ENCODE measurements at regions not wholly inside any gene's neighbourhood (a gene's known extent, or its start where the extent isn't known, plus 50 kb on each side); places are given as distances from the start of the nearest gene placed in this dataset.

- Histone ChIP-seq H3K79me2 (ENCODE audit: control insufficient read depth in 1 of 2, insufficient read depth in 2 of 2, low read length in 2 of 2) (no peaks in the 10 kb centered on the region), H3K4me3 (ENCODE audit: extremely low read depth in 1 of 4, insufficient read depth in 2 of 4, low read depth in 3 of 4, low read length in 4 of 4) (no peak overlapping the region), H2AK5ac (ENCODE audit: low read depth, low read length) (no peak overlapping the region), H2BK12ac (ENCODE audit: low read depth, low read length) (no peak overlapping the region), H2BK20ac (ENCODE audit: low read length) (no peak overlapping the region), H3K9me3 (ENCODE audit: insufficient read depth in 2 of 2, low read depth in 1 of 2, low read length in 1 of 2) (peaks cover 9 to 12% of the 10 kb centered on the region in 2 experiments; a peak in 3 of 4 replicates), H3K56ac (replicated peaks; ENCODE audit: insufficient read length, low read depth, low read length) (no peak overlapping the region), H2BK120ac (replicated peaks; ENCODE audit: low read depth, low read length) (no peak overlapping the region), H4K20me1 (replicated peaks in 1 of 2; ENCODE audit: control insufficient read depth in 1 of 2, insufficient read depth in 2 of 2, low read length in 2 of 2) (no peaks in the 10 kb centered on the region), H3K36me3 (ENCODE audit: control insufficient read depth in 2 of 4, insufficient read depth in 4 of 4, low read length in 3 of 4) (no peaks in the 10 kb centered on the region), H3K79me1 (ENCODE audit: low read depth, low read length) (no peaks in the 10 kb centered on the region), H3K14ac (ENCODE audit: insufficient read length) (no peak overlapping the region), H4K5ac (ENCODE audit: insufficient read length, low read depth, low read length) (no peak overlapping the region), H3K18ac (ENCODE audit: extremely low read depth, low read length) (no peak overlapping the region), H2AFZ (ENCODE audit: low read length) (no peak overlapping the region), H3K23ac (ENCODE audit: insufficient read length) (no peak overlapping the region), H4K91ac (replicated peaks; ENCODE audit: insufficient read length, low read length) (no peak overlapping the region), H2BK5ac (ENCODE audit: low read depth, low read length) (no peak overlapping the region), H3K4ac (replicated peaks; ENCODE audit: insufficient read length, low read depth, low read length) (no peak overlapping the region), H3K4me2 (ENCODE audit: insufficient read depth in 1 of 2, low read depth in 2 of 2, low read length in 2 of 2) (no peak overlapping the region), H4K8ac (ENCODE audit: extremely low read depth, insufficient read depth, low read length) (no peak overlapping the region), H3K27ac (ENCODE audit: low read depth, low read length) (no peak overlapping the region), H3K27me3 (replicated peaks in 1 of 4; ENCODE audit: control insufficient read depth in 3 of 4, extremely low read depth in 1 of 4, insufficient read depth in 3 of 4, low read length in 3 of 4) (no peaks in the 10 kb centered on the region), H2BK15ac (ENCODE audit: low read length) (no peak overlapping the region), H3K23me2 (ENCODE audit: low read depth, low read length) (no peaks in the 10 kb centered on the region), H3K4me1 (replicated peaks in 1 of 4; ENCODE audit: control insufficient read depth in 3 of 4, insufficient read depth in 4 of 4, low read length in 3 of 4) (no peaks in the 10 kb centered on the region), H3K9ac (replicated peaks in 1 of 4; ENCODE audit: extremely low read depth in 1 of 4, low read depth in 3 of 4, low read length in 3 of 4) (no peak overlapping the region)
- no peak for DNase-seq (ENCODE audit: low read depth in 1 of 2, low spot score in 2 of 2)
- FAIRE-seq, result no peak
- CTCF ChIA-PET (ENCODE audit: partially characterized antibody), result interaction anchor here (0.6 to 3.4 kb wide), 6 partner anchors 10 to 186 kb away, joined by 3 to 15 read pairs (median 4); no protein-coding TSS in a partner anchor
- WGBS, 2 experiments (ENCODE audit: extremely low coverage in 1 of 2, insufficient coverage in 1 of 2, insufficient read length in 1 of 2, insufficient replicate concordance in 2 of 2, low coverage in 1 of 2, low lambda C conversion rate in 2 of 2, missing lambda C conversion rate in 1 of 2), result 95% methylated on average over 3 of the region's 3 CpGs; no CpG with 5 or more reads in 1 of the 2 experiments
- POLR2A ChIA-PET (ENCODE audit: partially characterized antibody), result no interaction called here
- no peak for TF ChIP-seq EZH2 (IDR thresholded peaks at IDR 0.05; ENCODE audit: low read depth, low read length, severe bottlenecking)
- no peak for TF ChIP-seq ATF2 (IDR thresholded peaks at IDR 0.05; ENCODE audit: low read length)
- no peak for TF ChIP-seq JUND (IDR thresholded peaks at IDR 0.05; ENCODE audit: low read length)
- TF ChIP-seq GTF2F1 (IDR thresholded peaks at IDR 0.05; ENCODE audit: borderline replicate concordance, low read depth, low read length), result no peak
- no peak for TF ChIP-seq POU5F1 (IDR thresholded peaks at IDR 0.05; ENCODE audit: low read depth, low read length)
Observed at GRCh38 chr2:16570516-16570915, 95.1 kb downstream of the CYRIA start.

Data from H1 (cell line).